Tibial artery (tissue), 4 donors: ENCODE measurements at regions not wholly inside any gene's neighbourhood (a gene's known extent, or its start where the extent isn't known, plus 50 kb on each side); places are given as distances from the start of the nearest gene placed in this dataset.
"Not testable (repeated sequence)": the region's sequence is repeated elsewhere in the genome, so short reads cannot be mapped to it uniquely, and the experiment has no call there.

Source experiments
- DNase-seq, 2 donors: peaks; one replicate each; pipeline ENCODE4 v3.0.0-alpha.2; 2019
- H3K27ac ChIP-seq, 2 donors: fragments of 200-600 bp; sonication (generic) in 1 of 2; 1 replicate in 1 of 2; 2 replicates in 1 of 2; pipeline ENCODE4 v1.5.1; 2018 to 2019; ENCODE audit warnings: mild to moderate bottlenecking in 1 of 2
- H3K27me3 ChIP-seq, 2 donors: fragments of 200-600 bp; sonication (generic) in 1 of 2; one replicate each; pipeline versions ENCODE4 v1.5.1 to v1.6.0; 2016 to 2019
- H3K36me3 ChIP-seq, 3 donors: fragments of 200-600 bp; sonication (generic) in 2 of 3; one replicate each; pipeline ENCODE4 v1.5.1; 2016 to 2019; ENCODE audit warnings: mild to moderate bottlenecking in 2 of 3
- H3K4me1 ChIP-seq, 4 donors: fragments of 200-600 bp; sonication (generic) in 2 of 4; 1 replicate in 3 of 4; 2 replicates in 1 of 4; pipeline ENCODE4 v1.5.1; 2016 to 2019
- H3K4me3 ChIP-seq, 2 donors: fragments of 200-600 bp; sonication (generic) in 1 of 2; 1 replicate in 1 of 2; 2 replicates in 1 of 2; pipeline ENCODE4 v1.5.1; 2018 to 2019; ENCODE audit warnings: mild to moderate bottlenecking in 2 of 2
- H3K9me3 ChIP-seq, 3 donors: fragments of 200-600 bp; sonication (generic) in 1 of 3; one replicate each; pipeline ENCODE4 v1.5.1; 2016 to 2019
- intact Hi-C: fragments of 100-400 bp; cut with DNase I; formaldehyde crosslinking; loops from one replicate; pipeline ENCODE4 v1.15.0; 2023; ENCODE audit warnings: low total_unique reads
- TF ChIP-seq, protein P1 (sequence below), 2 experiments: fragments of 200-600 bp in 1 of 2; fragments of 450-650 bp in 1 of 2; IDR thresholded peaks; one replicate each; pipeline ENCODE4 v1.5.1; 2017 to 2019; ENCODE audit warnings: antibody characterized with exemption in 2 of 2, mild to moderate bottlenecking in 1 of 2, moderate library complexity in 1 of 2

DNA sequence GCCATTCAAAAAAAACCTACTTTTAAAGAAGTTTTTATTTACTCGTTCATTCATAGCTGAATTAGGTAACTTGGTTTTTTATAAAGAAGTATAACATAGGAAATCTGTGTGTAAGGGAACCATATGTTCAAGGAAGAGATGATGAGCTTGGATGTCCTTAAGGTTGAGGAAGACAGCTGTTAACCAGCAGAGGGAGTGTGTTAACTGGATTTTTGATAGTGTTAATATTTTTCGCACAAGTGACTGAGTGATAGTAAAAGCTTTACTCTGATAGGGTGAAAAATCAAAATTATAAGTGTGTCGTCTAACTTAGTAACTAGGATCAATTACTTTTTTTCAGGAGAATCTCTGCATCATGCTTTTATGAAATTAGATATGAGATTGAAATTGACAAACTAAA, 134.7 kb downstream of the ARL5B start:
- Histone ChIP-seq H3K4me3 (no peak overlapping the region), H3K4me1 (no peaks in the 10 kb centered on the region), H3K27me3 (no peaks in the 10 kb centered on the region), H3K36me3 (no peaks in the 10 kb centered on the region), H3K27ac (no peak overlapping the region), H3K9me3 (no peaks in the 10 kb centered on the region)
- TF ChIP-seq, protein P1, sequence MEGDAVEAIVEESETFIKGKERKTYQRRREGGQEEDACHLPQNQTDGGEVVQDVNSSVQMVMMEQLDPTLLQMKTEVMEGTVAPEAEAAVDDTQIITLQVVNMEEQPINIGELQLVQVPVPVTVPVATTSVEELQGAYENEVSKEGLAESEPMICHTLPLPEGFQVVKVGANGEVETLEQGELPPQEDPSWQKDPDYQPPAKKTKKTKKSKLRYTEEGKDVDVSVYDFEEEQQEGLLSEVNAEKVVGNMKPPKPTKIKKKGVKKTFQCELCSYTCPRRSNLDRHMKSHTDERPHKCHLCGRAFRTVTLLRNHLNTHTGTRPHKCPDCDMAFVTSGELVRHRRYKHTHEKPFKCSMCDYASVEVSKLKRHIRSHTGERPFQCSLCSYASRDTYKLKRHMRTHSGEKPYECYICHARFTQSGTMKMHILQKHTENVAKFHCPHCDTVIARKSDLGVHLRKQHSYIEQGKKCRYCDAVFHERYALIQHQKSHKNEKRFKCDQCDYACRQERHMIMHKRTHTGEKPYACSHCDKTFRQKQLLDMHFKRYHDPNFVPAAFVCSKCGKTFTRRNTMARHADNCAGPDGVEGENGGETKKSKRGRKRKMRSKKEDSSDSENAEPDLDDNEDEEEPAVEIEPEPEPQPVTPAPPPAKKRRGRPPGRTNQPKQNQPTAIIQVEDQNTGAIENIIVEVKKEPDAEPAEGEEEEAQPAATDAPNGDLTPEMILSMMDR (IDR thresholded peaks at IDR 0.05): peak in 1 of 2 experiments; percentile 16
- DNase-seq: no peak
- intact Hi-C loops: no loop called here

DNA sequence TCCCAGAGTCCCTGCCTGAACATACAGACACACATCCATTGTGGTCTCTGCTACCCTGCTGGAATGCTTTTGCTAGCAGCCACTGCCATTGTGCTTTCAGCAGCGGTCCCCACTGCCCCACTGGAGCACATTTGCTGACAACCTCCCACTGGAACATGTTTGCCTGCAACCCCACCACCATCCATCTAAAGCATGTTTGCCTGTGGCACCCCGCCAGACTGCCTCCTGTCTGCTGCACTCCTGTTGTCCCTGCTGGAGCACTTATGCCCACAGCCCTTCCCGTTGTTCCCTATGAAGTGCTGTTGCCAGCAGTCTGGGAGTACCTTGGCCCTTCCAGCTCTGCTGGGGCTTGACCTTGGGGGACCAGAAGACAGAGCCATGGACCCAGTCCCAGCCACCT, 136.3 kb downstream of the ARL5B start:
- intact Hi-C loops: no loop called here
- TF ChIP-seq, protein P1 (IDR thresholded peaks at IDR 0.05): no peak
- H3K27ac ChIP-seq: no peak overlapping the region
- H3K36me3 ChIP-seq: no peaks in the 10 kb centered on the region
- no peak for DNase-seq
- no peaks in the 10 kb centered on the region for H3K27me3 ChIP-seq
- no peak overlapping the region for H3K4me3 ChIP-seq
- no peaks in the 10 kb centered on the region for H3K9me3 ChIP-seq
- no peaks in the 10 kb centered on the region for H3K4me1 ChIP-seq

DNA sequence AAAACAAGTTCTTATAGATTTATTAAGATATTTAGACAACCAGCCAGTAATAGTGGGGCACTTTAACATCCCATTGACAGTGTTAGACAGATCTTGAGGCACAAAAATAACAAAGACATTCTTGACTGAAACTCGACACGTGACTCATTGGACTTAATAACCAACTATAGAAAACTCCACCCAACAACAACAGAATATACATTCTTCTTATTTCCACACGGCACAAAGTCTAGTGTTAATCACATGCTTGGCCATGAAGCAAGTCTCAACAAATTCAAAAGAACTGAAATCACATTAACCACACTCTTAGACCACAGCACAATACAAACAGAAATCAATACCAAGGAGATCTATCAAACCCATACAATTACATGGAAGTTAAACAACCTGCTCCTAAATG, 138.1 kb downstream of the ARL5B start:
- intact Hi-C loops: no loop called here
- H3K27me3 ChIP-seq: no peaks in the 10 kb centered on the region
- H3K27ac ChIP-seq: no peak overlapping the region
- no peaks in the 10 kb centered on the region for H3K9me3 ChIP-seq
- DNase-seq: no peak
- H3K4me1 ChIP-seq: no peaks in the 10 kb centered on the region
- no peaks in the 10 kb centered on the region for H3K36me3 ChIP-seq
- no peak overlapping the region for H3K4me3 ChIP-seq
- TF ChIP-seq, protein P1 (IDR thresholded peaks at IDR 0.05): no peak

DNA sequence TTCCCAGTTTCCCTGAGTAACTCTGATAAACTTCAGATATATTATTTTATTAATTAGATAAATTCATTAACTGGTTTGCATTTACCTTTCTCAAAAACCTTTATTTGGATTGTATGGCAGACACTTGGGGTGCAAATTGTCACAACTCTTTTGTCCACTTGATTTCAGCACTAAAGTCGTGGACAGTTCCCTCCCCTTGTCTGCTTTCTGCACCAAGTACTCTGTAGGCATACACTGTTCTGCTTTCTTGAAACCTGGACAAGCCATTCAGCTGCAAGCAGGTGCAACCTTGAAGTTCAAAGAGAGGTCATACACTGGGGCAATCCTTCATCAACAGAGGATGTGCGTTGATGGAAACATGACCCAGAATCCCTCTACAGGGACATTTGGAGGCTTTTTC, 162.9 kb downstream of the ARL5B start:
- Histone ChIP-seq H3K36me3 (no peaks in the 10 kb centered on the region), H3K27ac (no peak overlapping the region), H3K9me3 (peaks cover 0 to 6% (median 0%) of the 10 kb centered on the region in 3 donors), H3K4me3 (no peak overlapping the region), H3K4me1 (no peaks in the 10 kb centered on the region), H3K27me3 (no peaks in the 10 kb centered on the region)
- intact Hi-C loops: no loop called here
- no peak for DNase-seq
- TF ChIP-seq, protein P1 (IDR thresholded peaks at IDR 0.05): no peak

DNA sequence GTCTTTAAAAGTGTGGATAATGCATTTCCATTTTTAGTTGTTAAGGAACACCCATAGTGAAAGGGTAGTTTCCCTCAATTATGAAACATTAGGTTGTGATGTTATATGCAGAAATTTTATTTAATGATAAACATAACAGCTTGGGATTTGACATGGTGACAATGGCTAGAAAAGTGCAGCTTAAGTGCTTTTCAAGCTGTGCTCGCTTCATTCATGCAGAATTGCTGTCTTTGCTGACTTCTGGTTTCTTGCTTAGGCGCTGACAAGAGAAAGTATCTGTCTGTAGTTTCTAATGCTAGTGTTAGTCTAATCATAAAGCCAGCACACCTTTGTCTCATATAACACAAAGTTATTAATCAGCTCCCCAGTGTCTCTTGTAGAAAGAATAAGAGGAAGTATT, 170.0 kb downstream of the ARL5B start:
- H3K27ac ChIP-seq: no peak overlapping the region
- DNase-seq: no peak
- H3K36me3 ChIP-seq: no peaks in the 10 kb centered on the region
- H3K27me3 ChIP-seq: no peaks in the 10 kb centered on the region
- no peaks in the 10 kb centered on the region for H3K9me3 ChIP-seq
- intact Hi-C loops: no loop called here
- H3K4me3 ChIP-seq: no peak overlapping the region
- H3K4me1 ChIP-seq: no peaks in the 10 kb centered on the region
- TF ChIP-seq, protein P1 (IDR thresholded peaks at IDR 0.05): no peak

DNA sequence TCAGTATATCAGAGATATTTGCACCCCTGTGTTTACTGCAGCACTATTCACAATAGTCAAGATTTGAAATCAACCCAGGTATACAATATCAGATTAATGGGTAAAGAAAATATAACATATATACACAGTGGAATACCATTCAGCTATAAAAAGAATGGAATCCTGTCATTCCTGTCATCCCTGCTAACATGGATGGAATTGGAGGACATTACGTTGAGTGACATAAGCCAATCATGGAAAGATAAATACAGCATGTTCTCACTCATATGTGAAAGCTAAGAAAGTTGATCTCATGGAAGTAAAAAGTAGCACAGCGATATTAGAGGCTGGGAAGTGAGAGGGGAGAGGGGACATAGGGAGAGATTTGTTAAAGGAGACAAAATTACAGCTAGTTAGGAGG, 171.0 kb downstream of the ARL5B start:
- no peak for DNase-seq
- TF ChIP-seq, protein P1 (IDR thresholded peaks at IDR 0.05): no peak
- intact Hi-C loops: no loop called here

DNA sequence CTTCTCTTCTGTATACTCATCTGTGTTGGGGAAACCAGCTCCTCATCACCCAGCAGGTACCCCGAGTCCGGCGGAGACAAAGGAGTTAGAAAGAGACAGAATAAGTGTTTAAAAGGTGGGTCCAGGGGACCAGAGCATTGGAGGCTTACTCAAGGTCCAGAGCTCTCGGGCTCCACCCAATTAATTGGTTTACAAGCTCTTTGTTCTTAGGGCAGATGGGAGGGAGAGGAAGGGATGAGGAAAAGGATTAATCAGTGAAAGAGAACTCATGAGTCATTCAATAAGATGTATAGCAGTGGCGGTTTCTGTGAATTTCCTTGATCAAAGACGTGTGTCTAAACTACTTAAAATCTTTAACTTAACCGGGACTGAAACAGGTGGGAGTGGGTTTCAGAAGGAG, 192.0 kb upstream of the MALRD1 start:
- H3K36me3 ChIP-seq, H3K4me1 ChIP-seq, DNase-seq, H3K27me3 ChIP-seq, intact Hi-C loops, H3K9me3 ChIP-seq, H3K4me3 ChIP-seq, H3K27ac ChIP-seq: not testable (repeated sequence)

More for the DNA sequence above, 171.0 kb downstream of the ARL5B start:
- Histone ChIP-seq H3K27ac (no peak overlapping the region), H3K4me3 (no peak overlapping the region), H3K4me1 (no peaks in the 10 kb centered on the region), H3K27me3 (no peaks in the 10 kb centered on the region), H3K9me3 (no peaks in the 10 kb centered on the region), H3K36me3 (no peaks in the 10 kb centered on the region)
